Transverse colon (tissue), 4 donors: ENCODE measurements at regions not wholly inside any gene's neighbourhood (a gene's known extent, or its start where the extent isn't known, plus 50 kb on each side); places are given as distances from the start of the nearest gene placed in this dataset.

Experiments used
- DNase-seq: peaks from one replicate; pipeline ENCODE4 v3.0.0-alpha.2; 2019
- H3K27ac ChIP-seq, 4 donors: fragments of 200-600 bp; sonication (generic); 2 replicates each; pipeline ENCODE4 v1.5.1; 2016 to 2018; ENCODE audit warnings: inconsistent platforms in 4 of 4
- H3K27me3 ChIP-seq: fragments of 200-600 bp; sonication (generic); 2 replicates; pipeline ENCODE4 v1.5.1; 2017; ENCODE audit warnings: inconsistent platforms
- H3K36me3 ChIP-seq, 4 donors: fragments of 200-600 bp; sonication (generic); 2 replicates each; pipeline ENCODE4 v1.5.1; 2017 to 2019; ENCODE audit warnings: inconsistent platforms in 4 of 4
- H3K4me1 ChIP-seq, 4 donors: fragments of 200-600 bp; sonication (generic); 2 replicates each; pipeline ENCODE4 v1.5.1; 2017 to 2020; ENCODE audit warnings: inconsistent platforms in 4 of 4
- H3K4me3 ChIP-seq, 4 donors: fragments of 200-600 bp; sonication (generic); 1 replicate in 1 of 4; 2 replicates in 3 of 4; pipeline versions ENCODE4 v1.5.1 to v1.6.1; 2017 to 2019; ENCODE audit warnings: inconsistent platforms in 4 of 4
- H3K9me3 ChIP-seq, 2 donors: fragments of 200-600 bp; sonication (generic); 2 replicates each; pipeline ENCODE4 v1.5.1; 2017 to 2019; ENCODE audit warnings: inconsistent platforms in 2 of 2
- CTCF ChIP-seq, 5 experiments: fragments of 200-600 bp in 3 of 5; fragments of 450-650 bp in 2 of 5; sonication (generic) in 3 of 5; IDR thresholded peaks; 1 replicate in 2 of 5; 2 replicates in 3 of 5; pipeline ENCODE4 v1.5.1; 2016 to 2017; ENCODE audit warnings: antibody characterized with exemption in 5 of 5, inconsistent platforms in 3 of 5, mild to moderate bottlenecking in 2 of 5, moderate library complexity in 1 of 5
- EP300 ChIP-seq: sonication (generic); formaldehyde crosslinking; IDR thresholded peaks from one replicate; pipeline ENCODE4 v1.6.1; 2017; ENCODE audit warnings: antibody characterized with exemption, low read depth
- POLR2A ChIP-seq: fragments of 450-650 bp; IDR thresholded peaks from one replicate; pipeline ENCODE4 v1.6.1; 2016; ENCODE audit warnings: antibody characterized with exemption, mild to moderate bottlenecking, moderate library complexity
- POLR2AphosphoS5 ChIP-seq, 3 donors: sonication (generic); formaldehyde crosslinking; IDR thresholded peaks; one replicate each; pipeline ENCODE4 v1.6.1; 2016; ENCODE audit warnings: antibody characterized with exemption in 3 of 3
- WGBS, 2 donors: methylation state at CpG; one replicate each; pipeline ENCODE4 v1.1.5; 2018; ENCODE audit warnings: low coverage in 1 of 2; 5-methylcytosine and 5-hydroxymethylcytosine counted together
- in situ Hi-C, 4 donors: fragments of 200-750 bp; cut with MboI; loops; one replicate each; pipeline versions ENCODE4 v1.15.0 to v1.15.1; 2017; ENCODE audit warnings: low sequenced_read_pairs in 3 of 4, low pct_ligation_motif_present in 1 of 4, low pct_unique_long_range_greater_than_20kb in 1 of 4
- intact Hi-C: fragments of 100-400 bp; cut with DNase I; formaldehyde crosslinking; loops from one replicate; pipeline ENCODE4 v1.15.1; 2023; ENCODE audit warnings: low total_unique reads

- H3K9me3 ChIP-seq = no peaks in the 10 kb centered on the region
- TF ChIP-seq POLR2A (no peak), POLR2AphosphoS5 (IDR thresholded peaks at IDR 0.05) (no peak), EP300 (no peak), CTCF (IDR thresholded peaks at IDR 0.05) (no peak)
- WGBS, 2 donors = 57% methylated on average over 13 of the region's 13 CpGs; no CpG with 5 or more reads in 1 of the 2 donors
- DNase-seq = no peak
- intact Hi-C loops (no loop called here), in situ Hi-C loops (no loop called here)
- no peak overlapping the region for H3K4me3 ChIP-seq
- H3K27ac ChIP-seq = no peak overlapping the region
- H3K36me3 ChIP-seq = no peaks in the 10 kb centered on the region
- no peaks in the 10 kb centered on the region for H3K4me1 ChIP-seq
- no peaks in the 10 kb centered on the region for H3K27me3 ChIP-seq
Measured at GRCh38 chr17:72373910-72374741, 253.3 kb downstream of the SOX9 start.

GRCh38 chr17:72376526-72377345, 255.9 kb downstream of the SOX9 start:
- no peaks in the 10 kb centered on the region for H3K4me1 ChIP-seq
- in situ Hi-C loops (no loop called here), intact Hi-C loops (no loop called here)
- no peaks in the 10 kb centered on the region for H3K9me3 ChIP-seq
- 74 to 76% methylated on average over 10 to 16 of the region's 16 CpGs for WGBS, 2 donors
- H3K4me3 ChIP-seq = no peak overlapping the region
- TF ChIP-seq POLR2A = no peak
- no peak for TF ChIP-seq EP300
- TF ChIP-seq POLR2AphosphoS5 (IDR thresholded peaks at IDR 0.05) = no peak
- no peak for TF ChIP-seq CTCF (IDR thresholded peaks at IDR 0.05)
- H3K27me3 ChIP-seq = no peaks in the 10 kb centered on the region
- no peak overlapping the region for H3K27ac ChIP-seq
- DNase-seq = no peak
- no peaks in the 10 kb centered on the region for H3K36me3 ChIP-seq

- H3K4me3 ChIP-seq = no peak overlapping the region
- 78 to 84% methylated on average over 13 to 23 of the region's 23 CpGs for WGBS, 2 donors
- no peak for DNase-seq
- intact Hi-C loops (no loop called here), in situ Hi-C loops (no loop called here)
- H3K36me3 ChIP-seq = no peaks in the 10 kb centered on the region
- no peaks in the 10 kb centered on the region for H3K27me3 ChIP-seq
- TF ChIP-seq POLR2AphosphoS5 (IDR thresholded peaks at IDR 0.05) = no peak
- no peak for TF ChIP-seq CTCF (IDR thresholded peaks at IDR 0.05)
- no peak for TF ChIP-seq EP300
- no peak for TF ChIP-seq POLR2A
- H3K27ac ChIP-seq = no peak overlapping the region
- no peaks in the 10 kb centered on the region for H3K4me1 ChIP-seq
- no peaks in the 10 kb centered on the region for H3K9me3 ChIP-seq
Measured at GRCh38 chr17:72378414-72379390, 257.9 kb downstream of the SOX9 start.
